Erythroblast (primary cell): ENCODE measurements at regions not wholly inside any gene's neighbourhood (a gene's known extent, or its start where the extent isn't known, plus 50 kb on each side); places are given as distances from the start of the nearest gene placed in this dataset.
"Not testable (repeated sequence)": the region's sequence is repeated elsewhere in the genome, so short reads cannot be mapped to it uniquely, and the experiment has no call there.

Experiments used
- DNase-seq, 2 experiments: peaks; one replicate each; lab custom pipeline; 2025; lab: John Stamatoyannopoulos, UW
- GATA1 ChIP-seq: IDR thresholded peaks from 2 replicates; pipeline ENCODE4 v1.6.1; 2011; ENCODE audit warnings: low read depth, mild to moderate bottlenecking, control low read depth, low read length, moderate library complexity
- POLR2A ChIP-seq: IDR thresholded peaks from 2 replicates; pipeline ENCODE4 v1.6.1; 2011; ENCODE audit warnings: mild to moderate bottlenecking, low read length

DNA sequence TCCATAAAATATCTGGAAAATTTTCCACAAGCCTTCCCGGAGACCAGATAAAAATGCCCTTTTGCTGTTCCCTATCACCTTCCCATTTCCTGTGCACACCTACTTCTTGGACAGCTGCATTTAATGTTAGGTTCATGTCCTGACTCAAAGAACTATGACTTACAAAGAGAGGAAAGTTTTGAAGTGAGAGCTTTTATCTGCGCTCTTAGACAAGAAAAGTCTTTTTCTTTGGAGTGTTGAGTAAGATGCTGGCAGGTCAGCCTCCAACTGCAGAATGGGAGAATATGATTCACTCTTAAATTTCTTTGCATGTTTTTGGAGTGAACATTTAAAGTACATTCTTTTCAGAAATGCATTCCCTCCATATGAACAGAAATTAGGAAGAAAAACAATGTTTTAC lies 147.3 kb upstream of the DPH6 start:
- TF ChIP-seq POLR2A (no peak), GATA1 (no peak)

DNA sequence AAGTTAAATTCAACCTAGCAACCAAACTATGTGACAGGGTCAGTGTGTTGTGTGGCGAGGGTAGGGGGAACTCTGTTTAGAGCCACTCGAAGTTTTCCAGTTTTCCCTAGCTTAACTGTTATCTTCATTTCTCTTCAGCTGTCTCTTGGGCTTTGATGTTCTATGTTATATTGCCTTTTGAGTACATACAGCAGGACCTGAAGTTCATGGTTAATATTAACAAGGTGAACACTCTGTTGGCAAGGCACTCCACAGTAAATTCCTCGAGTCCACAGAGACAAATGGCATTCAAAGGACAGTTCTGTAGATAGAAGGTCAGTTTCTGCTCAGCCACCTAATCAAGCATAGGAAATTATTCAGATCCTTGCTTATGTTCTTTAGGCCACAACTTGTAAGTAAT lies 147.9 kb upstream of the DPH6 start:
- TF ChIP-seq GATA1 (no peak), POLR2A (no peak)

More for the DNA sequence above, 147.3 kb upstream of the DPH6 start:
- DNase-seq, result no peak

DNA sequence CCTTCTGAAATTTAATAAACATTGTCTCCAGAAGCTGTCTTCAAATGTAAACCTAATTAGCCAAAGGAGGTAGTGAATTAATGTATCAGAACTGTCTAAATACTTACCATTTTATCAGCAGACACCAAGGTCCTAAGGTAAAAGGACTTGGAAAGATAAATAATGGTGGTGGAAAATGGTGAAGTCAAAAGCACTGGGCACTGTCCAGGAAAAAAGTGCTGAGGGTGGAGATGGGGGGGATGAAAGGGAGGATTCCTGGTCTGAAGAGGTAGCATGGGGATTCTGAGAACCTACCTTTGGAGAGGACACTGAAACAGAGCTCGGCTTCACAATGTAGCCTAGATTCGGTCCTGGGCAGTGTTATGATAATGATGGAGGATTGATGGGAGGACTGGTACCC lies 149.0 kb upstream of the DPH6 start:
- no peak for DNase-seq
- no peak for TF ChIP-seq POLR2A

More for the DNA sequence above, 147.9 kb upstream of the DPH6 start:
- no peak for DNase-seq

DNA sequence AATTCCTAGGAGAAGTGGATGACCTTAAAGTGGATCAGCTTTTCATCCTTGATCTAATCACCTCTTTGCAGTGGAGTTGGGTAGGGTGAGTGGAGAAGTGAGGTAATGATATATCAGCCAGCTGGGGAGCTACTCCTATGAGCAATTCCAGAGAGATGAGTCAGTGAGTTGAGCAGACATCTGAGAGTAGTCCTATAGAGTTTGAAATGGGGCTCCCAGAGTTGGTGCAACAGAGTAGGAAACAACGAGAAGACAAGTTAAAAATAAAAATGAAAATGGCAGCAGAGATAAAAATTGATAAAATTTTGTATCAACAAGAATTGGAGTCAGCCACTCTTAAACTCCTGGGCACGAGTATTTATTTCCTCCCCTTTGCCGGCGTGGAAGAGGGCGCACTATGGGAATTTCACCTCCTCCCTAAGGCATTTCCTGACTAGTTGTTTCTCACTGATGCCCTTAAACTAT lies 150.8 kb upstream of the DPH6 start:
- DNase-seq, result peak in 1 of 2 experiments; percentile 51

DNA sequence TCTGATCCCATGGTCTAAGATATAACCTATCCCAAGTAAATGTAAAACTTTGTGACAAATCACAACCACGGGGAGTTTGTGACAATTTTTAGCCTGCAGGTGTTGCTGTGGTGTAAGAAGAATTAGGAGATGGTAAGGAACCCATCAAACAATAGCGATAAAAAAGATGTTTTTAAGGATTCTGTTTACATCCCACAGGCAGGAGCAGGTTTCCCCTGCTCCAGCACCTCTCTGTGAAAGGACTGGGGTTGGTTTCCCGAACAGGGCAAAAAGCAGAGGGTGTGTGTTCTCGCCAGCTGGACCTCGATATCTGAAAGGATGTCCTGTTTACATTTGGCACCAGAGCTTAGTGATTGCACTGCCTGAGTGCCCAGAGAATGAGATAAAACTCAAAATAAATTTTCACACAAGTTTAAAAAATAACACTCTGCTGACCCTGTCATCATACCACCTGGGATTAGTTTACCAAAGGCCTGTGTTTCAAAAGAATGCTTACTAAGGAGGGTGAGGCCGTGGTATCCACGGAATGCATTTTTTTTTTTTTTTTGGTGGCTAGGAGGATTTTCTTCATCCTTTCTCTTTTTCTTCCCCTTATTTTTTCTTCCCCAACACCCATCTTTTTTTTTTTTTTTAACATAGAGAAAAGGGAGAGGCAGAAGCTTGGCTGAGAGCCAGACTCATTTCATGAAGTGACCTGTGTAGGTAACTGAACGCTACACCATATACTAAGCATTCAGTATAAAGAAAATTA lies 151.8 kb upstream of the DPH6 start:
- DNase-seq, result no peak
- TF ChIP-seq POLR2A, result no peak

More for the DNA sequence above, 150.8 kb upstream of the DPH6 start:
- TF ChIP-seq POLR2A, result no peak
- TF ChIP-seq GATA1, result no peak

DNA sequence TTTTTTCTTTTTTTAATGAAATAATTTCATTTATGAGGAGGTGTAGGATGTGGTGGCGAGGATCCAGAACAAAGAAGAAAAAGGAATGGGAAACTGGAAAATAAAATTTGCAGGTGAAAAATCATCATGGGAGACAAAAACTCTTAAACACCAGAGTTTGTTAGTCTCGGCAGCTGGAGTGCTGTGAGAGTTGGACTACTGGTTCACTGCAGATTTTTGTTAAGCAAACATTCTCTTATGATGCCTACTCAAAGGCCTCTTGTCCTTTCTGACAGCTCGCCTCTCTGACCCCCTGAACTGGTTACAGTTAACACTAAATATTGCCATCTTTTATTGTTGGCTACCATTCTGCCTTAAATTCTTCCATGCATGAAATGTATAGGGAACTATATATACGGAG lies 152.4 kb upstream of the DPH6 start:
- no peak for DNase-seq
- TF ChIP-seq POLR2A (no peak), GATA1 (no peak)

DNA sequence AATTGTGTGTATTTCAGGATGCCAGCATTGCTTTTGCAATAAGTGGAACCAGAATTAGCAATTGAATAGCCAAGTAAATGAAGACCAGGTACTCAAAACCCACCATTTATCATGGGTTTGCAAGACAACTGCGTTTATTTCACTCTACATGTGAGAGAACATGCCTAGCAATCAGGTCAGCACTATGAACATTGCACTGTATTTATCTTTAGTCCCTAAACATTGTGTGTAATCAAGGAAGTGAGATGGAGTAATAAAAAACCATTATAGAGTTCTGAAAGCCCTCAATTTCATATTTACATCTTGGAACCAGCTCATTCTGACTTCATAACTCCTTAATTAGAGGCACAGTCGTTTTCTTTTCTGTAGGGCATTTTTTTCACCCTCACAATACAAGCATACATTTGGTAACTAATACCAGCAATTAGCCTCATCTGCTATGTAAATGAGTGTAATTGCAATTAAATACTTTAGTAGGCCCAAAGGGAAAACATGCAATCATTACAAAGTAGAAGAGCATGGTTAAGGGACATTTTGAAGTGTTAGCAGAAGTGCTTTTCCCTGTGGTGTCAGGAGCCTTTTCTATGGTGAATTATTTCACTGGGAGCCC lies 153.1 kb upstream of the DPH6 start:
- no peak for DNase-seq
- no peak for TF ChIP-seq POLR2A
- TF ChIP-seq GATA1, result no peak

DNA sequence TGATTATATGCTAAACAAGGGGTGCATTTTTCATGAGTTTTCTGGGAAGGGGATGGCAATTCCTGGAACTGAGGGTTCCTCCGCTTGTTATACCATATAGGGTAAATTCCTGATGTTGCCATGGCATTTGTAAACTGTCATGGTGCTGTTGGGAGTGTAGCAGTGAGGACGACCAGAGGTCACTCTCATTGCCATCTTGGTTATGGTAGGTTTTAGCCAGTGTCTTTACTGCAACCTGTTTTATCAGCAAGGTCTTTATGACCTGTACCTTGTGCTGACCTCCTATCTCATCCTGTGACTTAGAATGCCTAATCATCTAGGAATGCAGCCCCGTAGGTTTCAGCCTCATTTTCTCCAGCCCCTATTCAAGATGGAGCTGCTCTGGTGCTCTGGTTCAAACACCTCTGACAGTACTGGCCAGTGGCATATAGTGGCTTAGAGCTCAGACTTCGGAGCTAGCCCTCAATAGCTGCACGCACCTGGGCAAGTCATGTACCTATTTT lies 154.2 kb upstream of the DPH6 start:
- DNase-seq, result not testable (repeated sequence)

DNA sequence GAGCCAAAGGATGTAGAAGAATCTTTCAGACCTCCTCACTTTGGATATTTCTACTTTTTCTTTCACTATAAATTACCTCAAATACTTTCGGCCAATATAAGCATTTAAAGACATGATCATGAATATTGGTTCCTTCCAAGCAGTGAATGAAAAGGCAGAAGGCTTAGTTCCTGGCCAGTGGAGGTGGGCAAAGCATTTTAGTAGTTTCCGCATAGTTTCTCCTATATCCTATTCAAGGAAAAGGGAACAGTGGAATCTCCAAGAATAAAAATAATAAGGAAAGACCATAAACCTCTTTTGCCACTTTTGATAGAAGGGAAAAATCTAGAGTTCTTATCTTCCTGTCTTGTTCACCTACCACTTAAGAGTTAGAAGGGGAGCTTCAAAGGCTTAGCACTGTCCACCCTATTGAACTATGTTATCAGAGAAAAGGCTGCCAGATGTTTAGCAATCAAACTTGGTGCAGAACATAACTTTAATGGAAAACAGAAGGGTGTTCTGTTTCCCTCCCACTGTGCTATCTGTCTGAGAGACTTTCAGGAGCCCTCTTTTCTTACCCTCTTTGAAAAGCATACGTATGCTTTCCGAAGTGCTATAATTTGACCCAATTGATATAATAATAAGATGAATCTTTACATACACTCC lies 155.6 kb upstream of the DPH6 start:
- DNase-seq, result peak in 1 of 2 experiments; percentile 3
- TF ChIP-seq GATA1 (no peak), POLR2A (no peak)

DNA sequence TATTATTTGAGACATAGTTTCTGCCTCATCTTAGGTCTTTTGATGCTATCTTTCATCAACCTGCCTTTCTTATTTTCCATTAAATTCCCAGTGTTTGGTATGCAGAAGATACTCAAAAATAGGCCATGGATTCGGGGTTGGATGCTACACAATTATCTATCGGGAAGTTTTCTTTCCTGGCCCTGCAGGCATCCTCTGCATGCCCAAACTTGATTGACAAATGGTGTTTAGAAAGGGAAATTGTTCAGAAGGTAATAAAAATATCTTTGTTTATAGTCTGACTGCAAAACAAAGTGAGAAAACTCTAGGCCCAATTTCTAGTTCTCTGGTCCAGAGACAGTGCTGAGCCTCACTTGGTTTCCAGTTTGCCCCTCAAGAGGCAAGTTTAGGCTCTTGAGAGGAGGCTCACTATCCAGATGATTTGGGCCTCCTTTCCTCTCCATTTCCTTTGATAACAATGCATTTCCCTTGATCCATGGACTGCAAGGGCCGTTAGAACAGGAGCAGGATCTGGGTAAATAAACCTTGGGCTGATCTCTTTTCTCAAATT lies 157.1 kb upstream of the DPH6 start:
- DNase-seq, result no peak
- TF ChIP-seq POLR2A (no peak), GATA1 (no peak)

DNA sequence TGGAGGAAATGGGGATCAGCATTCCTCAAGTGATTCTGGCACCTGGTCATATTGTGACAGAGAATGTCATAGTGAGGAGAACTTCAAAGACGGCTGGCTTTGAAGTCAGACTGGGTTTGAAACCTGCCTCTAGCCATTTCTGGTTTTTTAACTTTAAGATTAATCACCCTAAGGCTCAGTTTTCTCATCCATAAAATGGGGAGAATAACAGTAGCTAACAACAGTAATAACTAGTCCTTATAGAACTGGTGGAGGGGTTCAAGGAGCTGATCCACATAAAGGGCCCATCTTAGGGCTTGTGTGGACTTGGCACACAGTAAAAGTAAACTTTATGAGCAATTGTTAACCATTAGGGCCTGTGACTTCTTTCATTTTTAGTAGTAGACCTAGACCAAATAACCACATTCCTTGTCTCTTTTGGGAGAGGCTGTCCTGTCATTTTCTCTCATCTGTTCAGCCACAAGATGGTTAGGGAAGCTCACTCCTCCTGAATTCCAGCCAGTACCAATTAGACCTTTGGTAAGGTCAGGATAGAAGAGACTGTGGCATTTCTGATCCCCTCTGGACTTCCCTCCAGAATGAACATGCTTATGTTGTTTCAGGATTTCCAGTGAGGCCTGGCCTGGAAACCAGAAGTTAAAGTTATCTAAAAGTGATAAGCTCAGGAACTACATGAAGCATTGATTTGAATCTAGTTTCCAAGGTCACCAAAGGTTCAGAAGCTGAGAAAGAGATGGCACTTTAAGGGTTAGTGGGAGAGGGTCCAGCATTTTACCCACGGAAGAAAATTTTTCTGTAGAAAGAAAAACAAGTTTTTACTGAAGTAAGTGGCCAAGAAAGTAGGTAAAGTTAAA lies 159.3 kb upstream of the DPH6 start:
- TF ChIP-seq GATA1, result no peak
- no peak for DNase-seq

DNA sequence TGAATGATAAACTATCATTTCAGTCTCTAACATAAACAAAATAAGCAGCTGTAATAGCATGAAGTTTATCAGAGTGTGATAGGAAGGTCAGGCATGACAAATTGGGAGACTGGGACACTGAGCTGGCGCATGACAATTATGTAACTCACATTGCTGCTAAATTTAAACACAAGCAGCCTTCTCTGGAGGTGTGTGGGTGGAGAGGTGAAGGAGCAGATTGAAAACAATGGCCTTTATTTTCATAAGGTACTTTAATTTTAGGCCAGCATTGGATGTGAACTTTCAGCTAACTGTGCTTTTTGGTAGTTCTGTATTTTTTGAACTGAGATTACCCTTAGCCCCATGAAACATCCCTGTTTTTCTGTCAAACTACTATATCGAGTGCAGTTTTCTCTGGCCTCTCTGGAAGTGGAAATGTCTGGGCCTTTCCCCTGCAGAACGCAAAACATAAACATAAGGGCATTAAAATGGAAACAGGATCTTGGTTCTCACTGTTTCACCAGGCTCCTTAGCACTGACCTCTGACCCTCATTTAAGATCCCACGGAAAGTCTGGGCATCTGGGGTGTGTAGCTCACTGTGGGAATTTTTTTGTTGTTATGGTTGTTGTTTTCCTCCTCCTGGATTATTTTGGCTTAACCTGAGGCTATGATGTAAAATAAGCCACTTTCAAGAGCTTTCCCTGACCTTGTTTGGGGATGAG lies 160.1 kb upstream of the DPH6 start:
- DNase-seq, result no peak
- TF ChIP-seq GATA1, result no peak
- no peak for TF ChIP-seq POLR2A

DNA sequence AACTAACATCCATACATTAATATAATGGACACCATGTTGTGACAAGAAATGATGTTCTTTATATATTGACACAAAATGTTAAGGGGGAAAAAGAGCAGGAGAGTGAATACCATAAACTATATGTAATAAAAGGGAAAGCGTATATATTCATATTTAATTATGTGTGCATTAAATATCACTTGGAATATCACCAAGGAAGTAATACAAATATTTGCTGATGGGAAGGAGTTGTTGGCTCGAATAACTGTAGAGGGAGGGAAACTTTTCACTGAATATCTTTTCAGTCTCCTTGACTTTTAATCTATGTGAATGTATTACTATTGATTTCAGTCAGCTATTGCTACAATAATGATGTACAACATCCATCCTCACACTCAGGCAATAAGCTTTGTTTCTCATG lies 167.0 kb upstream of the DPH6 start:
- TF ChIP-seq POLR2A, result no peak
- TF ChIP-seq GATA1, result no peak
- DNase-seq, result no peak
